HEK293 (cell line): ENCODE measurements at regions not wholly inside any gene's neighbourhood (a gene's known extent, or its start where the extent isn't known, plus 50 kb on each side); places are given as distances from the start of the nearest gene placed in this dataset.

ENCODE experiments used
- CTCF ChIA-PET: fragments of 350-600 bp; formaldehyde crosslinking; extraction: SDS; loops from one replicate; lab custom pipeline; 2021; ENCODE audit warnings: antibody characterized with exemption; lab: Yijun Ruan, JAX
- POLR2A ChIA-PET: fragments of 300-600 bp; formaldehyde crosslinking; extraction: SDS; loops from one replicate; lab custom pipeline; 2020; ENCODE audit warnings: antibody characterized with exemption, inconsistent platforms; lab: Yijun Ruan, JAX
- H3K27ac ChIP-seq: fragments of 200-500 bp; sonication (Bioruptor generic); 2 replicates; pipeline ENCODE4 v1.5.1; 2014; ENCODE audit warnings: low read depth, low read length, control low read depth, inconsistent platforms; ENCODE audit errors: extremely low read depth
- H3K36me3 ChIP-seq, 2 experiments: fragments of 200-500 bp in 1 of 2; sonication (Bioruptor generic) in 1 of 2; 1 replicate in 1 of 2; 2 replicates in 1 of 2; pipeline ENCODE4 v1.5.1; 2014 to 2017; ENCODE audit warnings: inconsistent platforms in 2 of 2, low read length in 2 of 2; ENCODE audit not compliant: control insufficient read depth in 2 of 2, insufficient read depth in 1 of 2
- H3K4me1 ChIP-seq: fragments of 200-500 bp; sonication (Bioruptor generic); 2 replicates; pipeline ENCODE4 v1.5.1; 2014; ENCODE audit warnings: mild to moderate bottlenecking, low read length, inconsistent platforms; ENCODE audit not compliant: control insufficient read depth, insufficient read depth
- H3K4me3 ChIP-seq: 2 replicates; pipeline ENCODE4 v1.5.1; 2011; ENCODE audit warnings: low read depth, mild to moderate bottlenecking, control low read depth, low read length, moderate library complexity
- H3K9me3 ChIP-seq: fragments of 200-500 bp; sonication (Bioruptor generic); 2 replicates; pipeline ENCODE4 v1.5.1; 2014; ENCODE audit warnings: low read depth, low read length, inconsistent platforms; ENCODE audit not compliant: control insufficient read depth, insufficient read depth
- BCL6B ChIP-seq: fragments of 450-650 bp; formaldehyde crosslinking; IDR thresholded peaks from 2 replicates; pipeline ENCODE4 v1.5.1; 2017; ENCODE audit warnings: missing biosample characterization, missing genetic modification characterization
- REPIN1 ChIP-seq: fragments of 450-650 bp; formaldehyde crosslinking; IDR thresholded peaks from 2 replicates; pipeline ENCODE4 v1.5.1; 2017; ENCODE audit warnings: missing biosample characterization, missing genetic modification characterization, low read depth
- SALL2 ChIP-seq: fragments of 450-650 bp; formaldehyde crosslinking; IDR thresholded peaks from 2 replicates; pipeline ENCODE4 v1.5.0; 2017; ENCODE audit warnings: missing biosample characterization, mild to moderate bottlenecking, missing genetic modification characterization, borderline replicate concordance
- SCRT1 ChIP-seq: fragments of 450-650 bp; formaldehyde crosslinking; IDR thresholded peaks from 2 replicates; pipeline ENCODE4 v1.5.1; 2016; ENCODE audit warnings: missing biosample characterization, missing genetic modification characterization, borderline replicate concordance
- ZNF155 ChIP-seq: fragments of 450-650 bp; formaldehyde crosslinking; IDR thresholded peaks from 2 replicates; pipeline ENCODE4 v1.5.1; 2016; ENCODE audit warnings: missing biosample characterization, missing genetic modification characterization
- ZNF266 ChIP-seq: fragments of 450-650 bp; formaldehyde crosslinking; IDR thresholded peaks from 2 replicates; pipeline ENCODE4 v1.5.1; 2016; ENCODE audit warnings: missing biosample characterization, missing genetic modification characterization, low read depth
- ZNF311 ChIP-seq: fragments of 450-650 bp; formaldehyde crosslinking; IDR thresholded peaks from 2 replicates; pipeline ENCODE4 v1.5.1; 2017; ENCODE audit warnings: missing biosample characterization, missing genetic modification characterization, borderline replicate concordance
- ZNF324 ChIP-seq: fragments of 450-650 bp; formaldehyde crosslinking; IDR thresholded peaks from 2 replicates; pipeline ENCODE4 v1.5.1; 2016; ENCODE audit warnings: missing biosample characterization, missing genetic modification characterization
- ZNF530 ChIP-seq: fragments of 450-650 bp; formaldehyde crosslinking; IDR thresholded peaks from 2 replicates; pipeline ENCODE4 v1.5.1; 2016; ENCODE audit warnings: low read depth, missing biosample characterization, missing genetic modification characterization
- ZNF544 ChIP-seq: fragments of 450-650 bp; formaldehyde crosslinking; IDR thresholded peaks from 2 replicates; pipeline ENCODE4 v1.5.0; 2017; ENCODE audit warnings: missing biosample characterization, missing genetic modification characterization
- ZNF596 ChIP-seq: fragments of 450-650 bp; IDR thresholded peaks from 2 replicates; pipeline ENCODE4 v1.5.0; 2018; ENCODE audit warnings: missing biosample characterization, mild to moderate bottlenecking, missing genetic modification characterization, moderate library complexity
- ZSCAN30 ChIP-seq: fragments of 450-650 bp; IDR thresholded peaks from 2 replicates; pipeline ENCODE4 v1.5.1; 2018; ENCODE audit warnings: missing biosample characterization, mild to moderate bottlenecking, missing genetic modification characterization, moderate library complexity
- TF ChIP-seq, protein P1 (sequence below): fragments of 450-650 bp; formaldehyde crosslinking; IDR thresholded peaks from 2 replicates; pipeline ENCODE4 v1.5.1; 2016; ENCODE audit warnings: missing biosample characterization, missing genetic modification characterization
- TF ChIP-seq, protein P2 (sequence below): fragments of 450-650 bp; formaldehyde crosslinking; IDR thresholded peaks from 2 replicates; pipeline ENCODE4 v1.5.1; 2016; ENCODE audit warnings: missing biosample characterization, missing genetic modification characterization
- TF ChIP-seq, protein P3 (sequence below): fragments of 450-650 bp; formaldehyde crosslinking; IDR thresholded peaks from 2 replicates; pipeline ENCODE4 v1.5.1; 2016; ENCODE audit warnings: missing biosample characterization, missing genetic modification characterization, low read depth
- TF ChIP-seq, protein P4 (sequence below): fragments of 450-650 bp; formaldehyde crosslinking; IDR thresholded peaks from 2 replicates; pipeline ENCODE4 v1.5.1; 2016; ENCODE audit warnings: missing biosample characterization, missing genetic modification characterization
- TF ChIP-seq, protein P5 (sequence below): fragments of 450-650 bp; formaldehyde crosslinking; IDR thresholded peaks from 2 replicates; pipeline ENCODE4 v1.5.0; 2017; ENCODE audit warnings: missing biosample characterization, missing genetic modification characterization, borderline replicate concordance
- TF ChIP-seq, protein P6 (sequence below): fragments of 450-650 bp; formaldehyde crosslinking; IDR thresholded peaks from 2 replicates; pipeline ENCODE4 v1.5.1; 2017; ENCODE audit warnings: missing biosample characterization, missing genetic modification characterization
- TF ChIP-seq, protein P7 (sequence below): IDR thresholded peaks from 2 replicates; pipeline ENCODE4 v1.6.1; 2011; ENCODE audit warnings: mild to moderate bottlenecking, low read depth, low read length, borderline replicate concordance

GRCh38 chr3:167078070-167078622, 302.0 kb downstream of the ZBBX start:
- Histone ChIP-seq H3K36me3 (no peaks in the 10 kb centered on the region), H3K9me3 (no peaks in the 10 kb centered on the region), H3K4me1 (no peaks in the 10 kb centered on the region), H3K4me3 (no peak overlapping the region), H3K27ac (no peak overlapping the region)
- CTCF ChIA-PET = interaction anchor here (0.7 kb wide), 1 partner anchor 26 kb away, joined by 4 read pairs; no protein-coding TSS in a partner anchor
- POLR2A ChIA-PET = no interaction called here
- TF ChIP-seq, protein P1, sequence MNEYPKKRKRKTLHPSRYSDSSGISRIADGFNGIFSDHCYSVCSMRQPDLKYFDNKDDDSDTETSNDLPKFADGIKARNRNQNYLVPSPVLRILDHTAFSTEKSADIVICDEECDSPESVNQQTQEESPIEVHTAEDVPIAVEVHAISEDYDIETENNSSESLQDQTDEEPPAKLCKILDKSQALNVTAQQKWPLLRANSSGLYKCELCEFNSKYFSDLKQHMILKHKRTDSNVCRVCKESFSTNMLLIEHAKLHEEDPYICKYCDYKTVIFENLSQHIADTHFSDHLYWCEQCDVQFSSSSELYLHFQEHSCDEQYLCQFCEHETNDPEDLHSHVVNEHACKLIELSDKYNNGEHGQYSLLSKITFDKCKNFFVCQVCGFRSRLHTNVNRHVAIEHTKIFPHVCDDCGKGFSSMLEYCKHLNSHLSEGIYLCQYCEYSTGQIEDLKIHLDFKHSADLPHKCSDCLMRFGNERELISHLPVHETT = no peak
- TF ChIP-seq REPIN1 = no peak
- no peak for TF ChIP-seq SALL2 (tag by site-specific recombination)
- TF ChIP-seq, protein P2, sequence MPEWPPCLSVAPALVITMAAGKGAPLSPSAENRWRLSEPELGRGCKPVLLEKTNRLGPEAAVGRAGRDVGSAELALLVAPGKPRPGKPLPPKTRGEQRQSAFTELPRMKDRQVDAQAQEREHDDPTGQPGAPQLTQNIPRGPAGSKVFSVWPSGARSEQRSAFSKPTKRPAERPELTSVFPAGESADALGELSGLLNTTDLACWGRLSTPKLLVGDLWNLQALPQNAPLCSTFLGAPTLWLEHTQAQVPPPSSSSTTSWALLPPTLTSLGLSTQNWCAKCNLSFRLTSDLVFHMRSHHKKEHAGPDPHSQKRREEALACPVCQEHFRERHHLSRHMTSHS (tag by site-specific recombination) = no peak
- TF ChIP-seq ZNF530 (tag by site-specific recombination) = no peak
- TF ChIP-seq, protein P3, sequence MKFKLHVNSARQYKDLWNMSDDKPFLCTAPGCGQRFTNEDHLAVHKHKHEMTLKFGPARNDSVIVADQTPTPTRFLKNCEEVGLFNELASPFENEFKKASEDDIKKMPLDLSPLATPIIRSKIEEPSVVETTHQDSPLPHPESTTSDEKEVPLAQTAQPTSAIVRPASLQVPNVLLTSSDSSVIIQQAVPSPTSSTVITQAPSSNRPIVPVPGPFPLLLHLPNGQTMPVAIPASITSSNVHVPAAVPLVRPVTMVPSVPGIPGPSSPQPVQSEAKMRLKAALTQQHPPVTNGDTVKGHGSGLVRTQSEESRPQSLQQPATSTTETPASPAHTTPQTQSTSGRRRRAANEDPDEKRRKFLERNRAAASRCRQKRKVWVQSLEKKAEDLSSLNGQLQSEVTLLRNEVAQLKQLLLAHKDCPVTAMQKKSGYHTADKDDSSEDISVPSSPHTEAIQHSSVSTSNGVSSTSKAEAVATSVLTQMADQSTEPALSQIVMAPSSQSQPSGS (tag by site-specific recombination) = no peak
- no peak for TF ChIP-seq ZNF311 (tag by site-specific recombination)
- TF ChIP-seq ZNF155 (tag by site-specific recombination) = no peak
- TF ChIP-seq, protein P4, sequence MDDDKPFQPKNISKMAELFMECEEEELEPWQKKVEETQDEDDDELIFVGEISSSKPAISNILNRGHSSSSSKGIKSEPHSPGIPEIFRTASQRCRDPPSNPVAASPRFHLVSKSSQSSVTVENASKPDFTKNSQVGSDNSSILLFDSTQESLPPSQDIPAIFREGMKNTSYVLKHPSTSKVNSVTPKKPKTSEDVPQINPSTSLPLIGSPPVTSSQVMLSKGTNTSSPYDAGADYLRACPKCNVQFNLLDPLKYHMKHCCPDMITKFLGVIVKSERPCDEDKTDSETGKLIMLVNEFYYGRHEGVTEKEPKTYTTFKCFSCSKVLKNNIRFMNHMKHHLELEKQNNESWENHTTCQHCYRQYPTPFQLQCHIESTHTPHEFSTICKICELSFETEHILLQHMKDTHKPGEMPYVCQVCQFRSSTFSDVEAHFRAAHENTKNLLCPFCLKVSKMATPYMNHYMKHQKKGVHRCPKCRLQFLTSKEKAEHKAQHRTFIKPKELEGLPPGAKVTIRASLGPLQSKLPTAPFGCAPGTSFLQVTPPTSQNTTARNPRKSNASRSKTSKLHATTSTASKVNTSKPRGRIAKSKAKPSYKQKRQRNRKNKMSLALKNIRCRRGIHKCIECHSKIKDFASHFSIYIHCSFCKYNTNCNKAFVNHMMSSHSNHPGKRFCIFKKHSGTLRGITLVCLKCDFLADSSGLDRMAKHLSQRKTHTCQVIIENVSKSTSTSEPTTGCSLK (tag by site-specific recombination) = no peak
- no peak for TF ChIP-seq BCL6B (tag by site-specific recombination)
- TF ChIP-seq, protein P5, sequence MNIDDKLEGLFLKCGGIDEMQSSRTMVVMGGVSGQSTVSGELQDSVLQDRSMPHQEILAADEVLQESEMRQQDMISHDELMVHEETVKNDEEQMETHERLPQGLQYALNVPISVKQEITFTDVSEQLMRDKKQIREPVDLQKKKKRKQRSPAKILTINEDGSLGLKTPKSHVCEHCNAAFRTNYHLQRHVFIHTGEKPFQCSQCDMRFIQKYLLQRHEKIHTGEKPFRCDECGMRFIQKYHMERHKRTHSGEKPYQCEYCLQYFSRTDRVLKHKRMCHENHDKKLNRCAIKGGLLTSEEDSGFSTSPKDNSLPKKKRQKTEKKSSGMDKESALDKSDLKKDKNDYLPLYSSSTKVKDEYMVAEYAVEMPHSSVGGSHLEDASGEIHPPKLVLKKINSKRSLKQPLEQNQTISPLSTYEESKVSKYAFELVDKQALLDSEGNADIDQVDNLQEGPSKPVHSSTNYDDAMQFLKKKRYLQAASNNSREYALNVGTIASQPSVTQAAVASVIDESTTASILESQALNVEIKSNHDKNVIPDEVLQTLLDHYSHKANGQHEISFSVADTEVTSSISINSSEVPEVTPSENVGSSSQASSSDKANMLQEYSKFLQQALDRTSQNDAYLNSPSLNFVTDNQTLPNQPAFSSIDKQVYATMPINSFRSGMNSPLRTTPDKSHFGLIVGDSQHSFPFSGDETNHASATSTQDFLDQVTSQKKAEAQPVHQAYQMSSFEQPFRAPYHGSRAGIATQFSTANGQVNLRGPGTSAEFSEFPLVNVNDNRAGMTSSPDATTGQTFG (tag by site-specific recombination) = no peak
- no peak for TF ChIP-seq ZNF544 (tag by site-specific recombination)
- no peak for TF ChIP-seq SCRT1 (tag by site-specific recombination)
- no peak for TF ChIP-seq ZSCAN30 (tag by site-specific recombination)
- no peak for TF ChIP-seq ZNF596 (tag by site-specific recombination)
- TF ChIP-seq, protein P6, sequence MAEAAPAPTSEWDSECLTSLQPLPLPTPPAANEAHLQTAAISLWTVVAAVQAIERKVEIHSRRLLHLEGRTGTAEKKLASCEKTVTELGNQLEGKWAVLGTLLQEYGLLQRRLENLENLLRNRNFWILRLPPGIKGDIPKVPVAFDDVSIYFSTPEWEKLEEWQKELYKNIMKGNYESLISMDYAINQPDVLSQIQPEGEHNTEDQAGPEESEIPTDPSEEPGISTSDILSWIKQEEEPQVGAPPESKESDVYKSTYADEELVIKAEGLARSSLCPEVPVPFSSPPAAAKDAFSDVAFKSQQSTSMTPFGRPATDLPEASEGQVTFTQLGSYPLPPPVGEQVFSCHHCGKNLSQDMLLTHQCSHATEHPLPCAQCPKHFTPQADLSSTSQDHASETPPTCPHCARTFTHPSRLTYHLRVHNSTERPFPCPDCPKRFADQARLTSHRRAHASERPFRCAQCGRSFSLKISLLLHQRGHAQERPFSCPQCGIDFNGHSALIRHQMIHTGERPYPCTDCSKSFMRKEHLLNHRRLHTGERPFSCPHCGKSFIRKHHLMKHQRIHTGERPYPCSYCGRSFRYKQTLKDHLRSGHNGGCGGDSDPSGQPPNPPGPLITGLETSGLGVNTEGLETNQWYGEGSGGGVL (tag by site-specific recombination) = no peak
- no peak for TF ChIP-seq ZNF324 (tag by site-specific recombination)
- TF ChIP-seq ZNF266 (tag by site-specific recombination) = no peak
- TF ChIP-seq, protein P7, sequence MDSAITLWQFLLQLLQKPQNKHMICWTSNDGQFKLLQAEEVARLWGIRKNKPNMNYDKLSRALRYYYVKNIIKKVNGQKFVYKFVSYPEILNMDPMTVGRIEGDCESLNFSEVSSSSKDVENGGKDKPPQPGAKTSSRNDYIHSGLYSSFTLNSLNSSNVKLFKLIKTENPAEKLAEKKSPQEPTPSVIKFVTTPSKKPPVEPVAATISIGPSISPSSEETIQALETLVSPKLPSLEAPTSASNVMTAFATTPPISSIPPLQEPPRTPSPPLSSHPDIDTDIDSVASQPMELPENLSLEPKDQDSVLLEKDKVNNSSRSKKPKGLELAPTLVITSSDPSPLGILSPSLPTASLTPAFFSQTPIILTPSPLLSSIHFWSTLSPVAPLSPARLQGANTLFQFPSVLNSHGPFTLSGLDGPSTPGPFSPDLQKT = no peak
